Neural cell (in vitro differentiated cells): ENCODE measurements at regions not wholly inside any gene's neighbourhood (a gene's known extent, or its start where the extent isn't known, plus 50 kb on each side); places are given as distances from the start of the nearest gene placed in this dataset.

ENCODE experiments used
- H2AFZ ChIP-seq: fragments of 200-600, 300-800 bp; sonication (generic), shearing (Covaris generic); 2 replicates; pipeline ENCODE4 v1.6.0; 2014; ENCODE audit warnings: low read depth, mild to moderate bottlenecking, antibody characterized with exemption, low read length, moderate library complexity
- H3F3A ChIP-seq: fragments of 200-600 bp; shearing (Covaris generic); 2 replicates; pipeline ENCODE4 v1.6.1; 2016; ENCODE audit warnings: mild to moderate bottlenecking, moderate library complexity, mixed read lengths, antibody characterized with exemption, low read length; ENCODE audit not compliant: insufficient read depth, poor library complexity, severe bottlenecking
- H3K27ac ChIP-seq: fragments of 200-600, 300-800 bp; sonication (generic), shearing (Covaris generic); 2 replicates; pipeline ENCODE4 v1.5.1; 2014; ENCODE audit warnings: mild to moderate bottlenecking, low read length, moderate library complexity
- H3K27me3 ChIP-seq: fragments of 300-800, 200-600 bp; sonication (generic), shearing (Covaris generic); 2 replicates; pipeline ENCODE4 v1.6.0; 2014; ENCODE audit warnings: mild to moderate bottlenecking, low read depth, low read length, moderate library complexity; ENCODE audit not compliant: insufficient read depth
- H3K36me3 ChIP-seq: fragments of 300-800, 200-600 bp; sonication (generic), shearing (Covaris generic); 2 replicates; pipeline ENCODE4 v1.5.1; 2014; ENCODE audit warnings: mild to moderate bottlenecking, antibody characterized with exemption, low read length, moderate library complexity; ENCODE audit not compliant: insufficient read depth
- H3K4me2 ChIP-seq: fragments of 300-800, 200-600 bp; sonication (generic), shearing (Covaris generic); 2 replicates; pipeline ENCODE4 v1.6.0; 2014; ENCODE audit warnings: mild to moderate bottlenecking, low read length
- H3K4me3 ChIP-seq: fragments of 300-800, 200-600 bp; sonication (generic), shearing (Covaris generic); 2 replicates; pipeline ENCODE4 v1.5.1; 2014; ENCODE audit warnings: mild to moderate bottlenecking, low read length, moderate library complexity
- H3K79me2 ChIP-seq: fragments of 200-600 bp; shearing (Covaris generic); replicated peaks from 2 replicates; pipeline ENCODE4 v1.6.0; 2014; ENCODE audit warnings: mild to moderate bottlenecking, low read length, moderate library complexity; ENCODE audit not compliant: insufficient read depth
- H3K9ac ChIP-seq: fragments of 300-800, 200-600 bp; sonication (generic), shearing (Covaris generic); 2 replicates; pipeline ENCODE4 v1.6.1; 2016; ENCODE audit warnings: mild to moderate bottlenecking, low read length, mixed read lengths
- H3K9me2 ChIP-seq: fragments of 200-600 bp; shearing (Covaris generic); 2 replicates; pipeline ENCODE4 v1.6.1; 2016; ENCODE audit warnings: mild to moderate bottlenecking, low read length, mixed read lengths; ENCODE audit not compliant: insufficient read depth
- H3K9me3 ChIP-seq: fragments of 200-600, 300-800 bp; sonication (generic), shearing (Covaris generic); 2 replicates; pipeline ENCODE4 v1.6.1; 2016; ENCODE audit warnings: mild to moderate bottlenecking, mixed run types, low read length, moderate library complexity, mixed read lengths
- H4K20me1 ChIP-seq: fragments of 200-600 bp; shearing (Covaris generic); 2 replicates; pipeline ENCODE4 v1.6.1; 2016; ENCODE audit warnings: mild to moderate bottlenecking, mixed run types; ENCODE audit not compliant: insufficient read depth
- CTCF ChIP-seq: fragments of 450-650 bp; IDR thresholded peaks from 2 replicates; pipeline ENCODE4 v1.5.1; 2014; ENCODE audit warnings: antibody characterized with exemption, mild to moderate bottlenecking, moderate library complexity; ENCODE audit not compliant: poor library complexity, severe bottlenecking
- EP300 ChIP-seq: fragments of 450-650 bp; conservative IDR thresholded peaks from 2 replicates; pipeline ENCODE4 v1.6.1; 2014; ENCODE audit warnings: antibody characterized with exemption, mild to moderate bottlenecking, moderate library complexity; ENCODE audit not compliant: poor library complexity, severe bottlenecking
- EZH2 ChIP-seq: fragments of 200-600, 300-800 bp; shearing (Covaris generic), sonication (generic); IDR thresholded peaks from 2 replicates; pipeline ENCODE4 v1.6.1; 2014; ENCODE audit warnings: antibody characterized with exemption, low read length, borderline replicate concordance, mild to moderate bottlenecking; ENCODE audit not compliant: insufficient read depth, poor library complexity, severe bottlenecking
- MXI1 ChIP-seq: fragments of 450-650 bp; conservative IDR thresholded peaks from 2 replicates; pipeline ENCODE4 v1.6.1; 2014; ENCODE audit warnings: antibody characterized with exemption, mild to moderate bottlenecking; ENCODE audit not compliant: poor library complexity, severe bottlenecking
- POLR2AphosphoS5 ChIP-seq: IDR thresholded peaks from 2 replicates; pipeline ENCODE4 v1.6.1; 2012
- RAD21 ChIP-seq: fragments of 450-650 bp; conservative IDR thresholded peaks from 2 replicates; pipeline ENCODE4 v1.6.1; 2014; ENCODE audit warnings: antibody characterized with exemption, mild to moderate bottlenecking, moderate library complexity
- SMC3 ChIP-seq: fragments of 450-650 bp; conservative IDR thresholded peaks from 2 replicates; pipeline ENCODE4 v1.6.1; 2014; ENCODE audit warnings: antibody characterized with exemption, mild to moderate bottlenecking, moderate library complexity; ENCODE audit not compliant: poor library complexity
- TAF1 ChIP-seq: IDR thresholded peaks from 2 replicates; pipeline ENCODE4 v1.6.1; 2012; ENCODE audit warnings: low read depth
- TF ChIP-seq, protein P1 (sequence below): IDR thresholded peaks from 2 replicates; pipeline ENCODE4 v1.6.1; 2012; ENCODE audit warnings: borderline replicate concordance

DNA sequence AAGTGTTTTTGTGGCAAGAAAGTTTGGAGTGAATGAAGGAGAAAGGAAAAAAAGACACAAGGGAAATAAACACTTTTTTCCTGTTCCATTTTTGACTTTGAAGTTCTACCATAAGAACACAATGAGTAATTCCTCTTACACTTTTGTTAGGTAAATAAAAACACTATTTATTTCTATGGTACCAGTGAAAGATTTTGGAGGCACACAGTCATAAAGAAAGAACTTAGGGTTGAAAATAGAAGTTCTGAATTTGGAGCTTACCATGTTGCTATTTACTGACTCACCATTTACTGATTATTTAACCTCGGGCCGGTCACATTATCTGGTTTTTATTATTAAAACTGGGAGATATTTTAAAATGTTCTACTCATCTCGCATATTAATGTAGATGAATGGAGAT is 367.8 kb downstream of the TLE1 start:
- H3K4me3 ChIP-seq = no peak overlapping the region
- no peaks in the 10 kb centered on the region for H3K36me3 ChIP-seq
- no peaks in the 10 kb centered on the region for H3K9me2 ChIP-seq
- H3K79me2 ChIP-seq = no peaks in the 10 kb centered on the region
- TF ChIP-seq MXI1 = no peak
- no peak for TF ChIP-seq EP300
- no peak for TF ChIP-seq EZH2
- no peak for TF ChIP-seq RAD21
- TF ChIP-seq POLR2AphosphoS5 = no peak
- H3K9me3 ChIP-seq = peaks cover 5% of the 10 kb centered on the region
- H4K20me1 ChIP-seq = no peaks in the 10 kb centered on the region
- H3K27me3 ChIP-seq = no peaks in the 10 kb centered on the region
- H3K27ac ChIP-seq = no peak overlapping the region
- H3K4me2 ChIP-seq = no peak overlapping the region
- H3K9ac ChIP-seq = no peak overlapping the region
- no peak overlapping the region for H2AFZ ChIP-seq
- H3F3A ChIP-seq = no peaks in the 10 kb centered on the region

DNA sequence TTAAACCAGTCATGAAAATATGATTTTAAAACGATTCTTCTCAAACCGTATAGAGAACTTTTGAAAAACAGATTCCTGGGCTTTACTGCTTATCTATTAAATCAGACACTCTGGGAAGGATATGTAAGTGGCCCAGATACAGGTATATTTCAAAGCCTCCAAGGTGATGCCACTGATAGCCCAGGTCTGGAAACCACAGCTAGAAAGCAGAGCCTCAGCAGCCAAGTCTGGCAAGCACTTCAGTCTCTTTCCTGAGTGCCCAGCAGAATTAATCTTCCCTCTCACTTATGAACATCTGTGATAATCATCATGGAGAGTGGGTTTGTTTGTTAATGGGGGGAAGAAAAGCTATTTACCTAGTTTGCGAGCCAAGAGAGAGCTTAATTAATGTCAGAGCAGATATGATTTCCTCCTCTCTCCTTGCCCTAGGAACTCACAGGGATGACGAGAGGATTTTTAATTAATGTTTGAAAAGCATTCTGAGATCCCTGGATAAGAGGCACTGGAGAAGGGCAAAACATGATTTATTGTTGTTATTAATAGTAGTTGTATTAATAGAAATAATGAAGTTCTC is 368.4 kb downstream of the TLE1 start:
- H3K79me2 ChIP-seq = no peaks in the 10 kb centered on the region
- no peaks in the 10 kb centered on the region for H4K20me1 ChIP-seq
- H3K4me2 ChIP-seq = no peak overlapping the region
- H3K27me3 ChIP-seq = no peaks in the 10 kb centered on the region
- H3K9me3 ChIP-seq = peaks cover 5% of the 10 kb centered on the region
- no peak overlapping the region for H3K27ac ChIP-seq
- H3K4me3 ChIP-seq = no peak overlapping the region
- no peaks in the 10 kb centered on the region for H3K9me2 ChIP-seq
- no peaks in the 10 kb centered on the region for H3K36me3 ChIP-seq
- no peak overlapping the region for H2AFZ ChIP-seq
- H3K9ac ChIP-seq = no peak overlapping the region
- TF ChIP-seq EZH2 (no peak), RAD21 (no peak), SMC3 (no peak), MXI1 (no peak), CTCF (no peak), EP300 (no peak)
- no peaks in the 10 kb centered on the region for H3F3A ChIP-seq

GRCh38 chr9:81318571-81318970 is 370.8 kb downstream of the TLE1 start:
- H3K4me3 ChIP-seq = no peak overlapping the region
- no peak overlapping the region for H3K9ac ChIP-seq
- H3K36me3 ChIP-seq = no peaks in the 10 kb centered on the region
- no peaks in the 10 kb centered on the region for H3K79me2 ChIP-seq
- no peaks in the 10 kb centered on the region for H3K27me3 ChIP-seq
- TF ChIP-seq MXI1 (no peak), EZH2 (no peak), CTCF (no peak), RAD21 (no peak), TAF1 (no peak), EP300 (no peak), POLR2AphosphoS5 (no peak), SMC3 (no peak)
- TF ChIP-seq, protein P1, sequence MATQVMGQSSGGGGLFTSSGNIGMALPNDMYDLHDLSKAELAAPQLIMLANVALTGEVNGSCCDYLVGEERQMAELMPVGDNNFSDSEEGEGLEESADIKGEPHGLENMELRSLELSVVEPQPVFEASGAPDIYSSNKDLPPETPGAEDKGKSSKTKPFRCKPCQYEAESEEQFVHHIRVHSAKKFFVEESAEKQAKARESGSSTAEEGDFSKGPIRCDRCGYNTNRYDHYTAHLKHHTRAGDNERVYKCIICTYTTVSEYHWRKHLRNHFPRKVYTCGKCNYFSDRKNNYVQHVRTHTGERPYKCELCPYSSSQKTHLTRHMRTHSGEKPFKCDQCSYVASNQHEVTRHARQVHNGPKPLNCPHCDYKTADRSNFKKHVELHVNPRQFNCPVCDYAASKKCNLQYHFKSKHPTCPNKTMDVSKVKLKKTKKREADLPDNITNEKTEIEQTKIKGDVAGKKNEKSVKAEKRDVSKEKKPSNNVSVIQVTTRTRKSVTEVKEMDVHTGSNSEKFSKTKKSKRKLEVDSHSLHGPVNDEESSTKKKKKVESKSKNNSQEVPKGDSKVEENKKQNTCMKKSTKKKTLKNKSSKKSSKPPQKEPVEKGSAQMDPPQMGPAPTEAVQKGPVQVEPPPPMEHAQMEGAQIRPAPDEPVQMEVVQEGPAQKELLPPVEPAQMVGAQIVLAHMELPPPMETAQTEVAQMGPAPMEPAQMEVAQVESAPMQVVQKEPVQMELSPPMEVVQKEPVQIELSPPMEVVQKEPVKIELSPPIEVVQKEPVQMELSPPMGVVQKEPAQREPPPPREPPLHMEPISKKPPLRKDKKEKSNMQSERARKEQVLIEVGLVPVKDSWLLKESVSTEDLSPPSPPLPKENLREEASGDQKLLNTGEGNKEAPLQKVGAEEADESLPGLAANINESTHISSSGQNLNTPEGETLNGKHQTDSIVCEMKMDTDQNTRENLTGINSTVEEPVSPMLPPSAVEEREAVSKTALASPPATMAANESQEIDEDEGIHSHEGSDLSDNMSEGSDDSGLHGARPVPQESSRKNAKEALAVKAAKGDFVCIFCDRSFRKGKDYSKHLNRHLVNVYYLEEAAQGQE = no peak
- H4K20me1 ChIP-seq = no peaks in the 10 kb centered on the region
- no peak overlapping the region for H3K27ac ChIP-seq
- H3F3A ChIP-seq = no peaks in the 10 kb centered on the region
- no peak overlapping the region for H2AFZ ChIP-seq
- H3K9me2 ChIP-seq = no peaks in the 10 kb centered on the region
- H3K9me3 ChIP-seq = no peaks in the 10 kb centered on the region
- H3K4me2 ChIP-seq = no peak overlapping the region
